ENCODE measurements at regions not wholly inside any gene's neighbourhood (a gene's known extent, or its start where the extent isn't known, plus 50 kb on each side); places are given as distances from the start of the nearest gene placed in this dataset.

DNA sequence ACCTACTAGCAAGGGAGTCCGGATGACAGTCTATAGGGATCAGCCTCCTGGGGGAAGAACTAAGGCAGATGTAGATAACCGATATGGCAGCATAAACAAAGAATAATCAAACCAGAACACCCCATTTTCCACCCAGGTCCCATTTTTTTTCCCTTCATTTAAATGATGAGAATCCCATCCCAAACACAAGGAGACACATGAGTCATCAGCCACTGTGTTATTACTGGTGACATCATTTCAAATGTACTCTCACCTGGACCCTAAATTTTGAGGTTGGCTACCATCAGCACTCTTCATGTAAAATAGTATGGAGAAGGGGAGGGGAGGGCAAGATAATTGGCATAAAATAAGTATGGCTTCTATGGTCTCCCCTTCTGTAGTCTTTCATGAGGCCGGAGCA, 108.9 kb upstream of the GUCA2B start:
- intact Hi-C loops (cut with micrococcal nuclease): no loop called here
- no peak for DNase-seq (ENCODE audit: low read depth, low spot score)
- Histone ChIP-seq H3K27me3 (ENCODE audit: insufficient read depth, low read length) (no peaks in the 10 kb centered on the region; the same call in 1 of the 2 replicates), H2AFZ (ENCODE audit: low read depth, low read length, poor library complexity, severe bottlenecking) (no peak overlapping the region), H3K4me3 (replicated peaks in 1 of 2; ENCODE audit: low read depth in 1 of 2, low read length in 2 of 2) (no peak overlapping the region), H3K9me2 (ENCODE audit: insufficient read depth) (no peaks in the 10 kb centered on the region), H3K79me2 (ENCODE audit: insufficient read depth, low read length) (no peaks in the 10 kb centered on the region), H3K9me3 (ENCODE audit: control insufficient read depth in 1 of 2, insufficient read depth in 1 of 2, low read depth in 1 of 2, low read length in 2 of 2) (no peaks in the 10 kb centered on the region), H3K9ac (ENCODE audit: low read length) (no peak overlapping the region), H4K20me1 (ENCODE audit: insufficient read depth) (no peaks in the 10 kb centered on the region), H3K4me2 (ENCODE audit: low read length) (no peak overlapping the region), H3K4me1 (ENCODE audit: control insufficient read depth in 1 of 2, insufficient read depth in 2 of 2, low read length in 2 of 2) (no peaks in the 10 kb centered on the region), H3K27ac (ENCODE audit: low read depth, low read length) (no peak overlapping the region), H3K36me3 (ENCODE audit: control insufficient read depth in 1 of 2, insufficient read depth in 2 of 2, low read length in 2 of 2) (no peaks in the 10 kb centered on the region)
- ChIA-PET RAD21 (ENCODE audit: low non-redundant PET in 1 of 2, low total read pairs in 2 of 2, uncharacterized antibody in 2 of 2, unreplicated experiment in 2 of 2) (no interaction called here), CTCF (no interaction called here), POLR2A (no interaction called here)
- TF ChIP-seq SRF (IDR thresholded peaks at IDR 0.05; ENCODE audit: low read depth) (no peak), EGR1 (IDR thresholded peaks at IDR 0.05; ENCODE audit: low read depth) (no peak), EZH2phosphoT487 (IDR thresholded peaks at IDR 0.05; ENCODE audit: borderline replicate concordance) (no peak), FOSL1 (IDR thresholded peaks at IDR 0.05; ENCODE audit: low read depth) (no peak), CBX3 (IDR thresholded peaks at IDR 0.05; ENCODE audit: low read depth) (no peak), RAD21 (IDR thresholded peaks at IDR 0.05; ENCODE audit: low read depth) (no peak), POLR2AphosphoS5 (IDR thresholded peaks at IDR 0.05; ENCODE audit: low read depth, low read length) (no peak), ZNF274 (IDR thresholded peaks at IDR 0.05; ENCODE audit: low read depth, low read length) (no peak)
- TF ChIP-seq, protein P1, sequence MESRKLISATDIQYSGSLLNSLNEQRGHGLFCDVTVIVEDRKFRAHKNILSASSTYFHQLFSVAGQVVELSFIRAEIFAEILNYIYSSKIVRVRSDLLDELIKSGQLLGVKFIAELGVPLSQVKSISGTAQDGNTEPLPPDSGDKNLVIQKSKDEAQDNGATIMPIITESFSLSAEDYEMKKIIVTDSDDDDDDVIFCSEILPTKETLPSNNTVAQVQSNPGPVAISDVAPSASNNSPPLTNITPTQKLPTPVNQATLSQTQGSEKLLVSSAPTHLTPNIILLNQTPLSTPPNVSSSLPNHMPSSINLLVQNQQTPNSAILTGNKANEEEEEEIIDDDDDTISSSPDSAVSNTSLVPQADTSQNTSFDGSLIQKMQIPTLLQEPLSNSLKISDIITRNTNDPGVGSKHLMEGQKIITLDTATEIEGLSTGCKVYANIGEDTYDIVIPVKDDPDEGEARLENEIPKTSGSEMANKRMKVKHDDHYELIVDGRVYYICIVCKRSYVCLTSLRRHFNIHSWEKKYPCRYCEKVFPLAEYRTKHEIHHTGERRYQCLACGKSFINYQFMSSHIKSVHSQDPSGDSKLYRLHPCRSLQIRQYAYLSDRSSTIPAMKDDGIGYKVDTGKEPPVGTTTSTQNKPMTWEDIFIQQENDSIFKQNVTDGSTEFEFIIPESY (IDR thresholded peaks at IDR 0.05; ENCODE audit: extremely low read depth, insufficient replicate concordance, low read length): no peak
- TF ChIP-seq, protein P2, sequence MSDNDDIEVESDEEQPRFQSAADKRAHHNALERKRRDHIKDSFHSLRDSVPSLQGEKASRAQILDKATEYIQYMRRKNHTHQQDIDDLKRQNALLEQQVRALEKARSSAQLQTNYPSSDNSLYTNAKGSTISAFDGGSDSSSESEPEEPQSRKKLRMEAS (IDR thresholded peaks at IDR 0.05): no peak
- TF ChIP-seq, protein P3, sequence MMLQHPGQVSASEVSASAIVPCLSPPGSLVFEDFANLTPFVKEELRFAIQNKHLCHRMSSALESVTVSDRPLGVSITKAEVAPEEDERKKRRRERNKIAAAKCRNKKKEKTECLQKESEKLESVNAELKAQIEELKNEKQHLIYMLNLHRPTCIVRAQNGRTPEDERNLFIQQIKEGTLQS (IDR thresholded peaks at IDR 0.05): no peak
- ATAC-seq: no peak
- BruUV-seq (replicated peaks): no TSS peak
